ENCODE measurements at regions not wholly inside any gene's neighbourhood (a gene's known extent, or its start where the extent isn't known, plus 50 kb on each side); places are given as distances from the start of the nearest gene placed in this dataset.

DNA sequence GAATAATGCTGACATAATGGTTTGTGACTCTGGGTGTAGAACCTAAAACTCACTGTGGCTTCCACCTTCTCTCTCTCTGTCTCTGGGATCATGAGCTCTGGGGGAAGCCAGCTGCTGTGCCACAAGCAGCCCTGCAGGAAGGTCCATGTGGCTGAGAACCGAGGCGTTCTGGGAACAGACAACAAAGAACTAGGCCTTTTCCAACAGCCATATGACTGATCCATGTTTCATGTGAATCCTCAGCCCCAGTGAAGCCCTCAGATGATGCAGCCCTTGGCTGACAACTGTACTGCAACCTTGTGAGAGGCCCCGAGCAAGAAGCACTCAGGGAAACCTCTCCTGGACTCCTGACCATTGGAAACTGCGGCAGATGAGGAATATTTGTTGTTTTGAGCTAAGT lies 56.6 kb downstream of the HLA-G start:
- DNase-seq: no peak

DNA sequence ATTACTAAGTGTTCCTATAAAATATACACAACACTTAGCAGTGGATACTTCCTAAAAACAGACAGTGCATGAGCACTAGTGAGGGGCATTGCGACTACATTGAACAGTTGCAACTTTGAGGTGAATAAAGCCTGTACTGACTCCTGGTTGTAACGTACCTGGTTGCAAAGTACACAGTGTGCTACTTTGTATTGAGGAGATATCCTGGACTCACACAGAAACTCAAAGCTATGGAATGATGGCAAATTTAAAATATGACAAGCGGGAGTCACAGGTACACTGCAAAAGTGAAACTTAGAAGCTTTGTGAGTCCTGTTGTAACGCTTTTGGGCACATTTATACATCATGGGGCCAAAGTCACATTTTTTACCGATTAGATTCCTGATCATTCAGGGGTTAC lies 55.6 kb upstream of the HLA-A start:
- DNase-seq: no peak

DNA sequence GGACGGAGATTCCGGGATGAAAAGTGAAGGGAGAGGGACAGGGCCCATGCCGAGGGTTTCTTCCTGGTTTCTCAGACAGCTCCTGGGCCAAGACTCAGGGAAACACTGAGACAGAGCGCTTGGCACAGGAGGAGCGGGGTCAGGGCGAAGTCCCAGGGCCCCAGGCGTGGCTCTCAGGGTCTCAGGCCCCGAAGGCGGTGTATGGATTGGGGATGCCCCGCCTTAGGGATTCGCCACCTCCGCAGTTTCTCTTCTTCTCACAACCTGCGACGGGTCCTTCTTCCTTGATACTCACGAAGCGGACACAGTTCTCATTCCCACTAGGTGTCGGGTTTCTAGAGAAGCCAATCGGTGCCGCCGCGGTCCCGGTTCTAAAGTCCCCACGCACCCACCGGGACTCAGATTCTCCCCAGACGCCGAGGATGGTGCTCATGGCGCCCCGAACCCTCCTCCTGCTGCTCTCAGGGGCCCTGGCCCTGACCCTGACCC lies 55.0 kb upstream of the HLA-A start:
- no peak for DNase-seq

DNA sequence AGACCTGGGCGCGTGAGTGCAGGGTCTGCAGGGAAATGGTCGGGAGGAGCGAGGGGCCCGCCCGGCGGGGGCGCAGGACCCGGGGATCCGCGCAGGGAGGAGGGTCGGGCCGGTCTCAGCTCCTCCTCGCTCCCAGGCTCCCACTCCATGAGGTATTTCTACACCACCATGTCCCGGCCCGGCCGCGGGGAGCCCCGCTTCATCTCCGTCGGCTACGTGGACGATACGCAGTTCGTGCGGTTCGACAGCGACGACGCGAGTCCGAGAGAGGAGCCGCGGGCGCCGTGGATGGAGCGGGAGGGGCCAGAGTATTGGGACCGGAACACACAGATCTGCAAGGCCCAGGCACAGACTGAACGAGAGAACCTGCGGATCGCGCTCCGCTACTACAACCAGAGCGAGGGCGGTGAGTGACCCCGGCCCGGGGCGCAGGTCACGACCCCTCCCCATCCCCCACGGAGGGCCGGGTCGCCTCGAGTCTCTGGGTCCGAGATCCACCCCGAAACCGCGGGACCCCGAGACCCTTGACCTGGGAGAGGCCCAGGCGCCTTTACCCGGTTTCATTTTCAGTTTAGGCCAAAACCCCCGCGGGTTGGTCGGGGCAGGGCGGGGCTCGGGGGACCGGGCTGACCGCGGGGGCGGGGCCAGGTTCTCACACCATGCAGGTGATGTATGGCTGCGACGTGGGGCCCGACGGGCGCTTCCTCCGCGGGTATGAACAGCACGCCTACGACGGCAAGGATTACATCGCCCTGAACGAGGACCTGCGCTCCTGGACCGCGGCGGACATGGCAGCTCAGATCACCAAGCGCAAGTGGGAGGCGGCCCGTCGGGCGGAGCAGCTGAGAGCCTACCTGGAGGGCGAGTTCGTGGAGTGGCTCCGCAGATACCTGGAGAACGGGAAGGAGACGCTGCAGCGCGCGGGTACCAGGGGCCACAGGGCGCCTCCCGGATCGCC lies 54.2 kb upstream of the HLA-A start:
- DNase-seq: peak; percentile 29
